ENCODE measurements at regions not wholly inside any gene's neighbourhood (a gene's known extent, or its start where the extent isn't known, plus 50 kb on each side); places are given as distances from the start of the nearest gene placed in this dataset.

DNA sequence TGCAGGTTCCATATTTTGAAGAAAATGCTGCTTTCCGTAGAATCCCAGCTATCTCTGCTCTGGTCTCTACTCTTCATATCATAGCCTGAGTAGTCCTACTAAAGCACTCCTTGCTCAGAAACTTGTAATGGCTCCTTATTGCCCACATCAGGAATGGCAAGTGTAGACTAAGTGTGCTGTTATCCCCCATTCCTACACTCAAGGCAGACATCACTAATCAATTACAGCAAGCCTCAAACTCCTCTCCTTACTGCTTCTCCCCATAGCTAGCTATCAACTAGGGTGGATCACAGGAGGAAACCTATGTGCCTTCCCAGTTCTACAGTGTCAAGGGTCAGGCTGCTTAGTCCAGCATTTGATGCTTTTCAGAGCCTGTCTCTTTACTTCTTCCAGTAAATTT is 163.4 kb downstream of the HAPSTR1 start:
- TF ChIP-seq POLR2A (IDR thresholded peaks at IDR 0.05; ENCODE audit: low read depth, low read length) (no peak), TAF1 (IDR thresholded peaks at IDR 0.05; ENCODE audit: low read depth, low read length) (no peak), PAX5 (IDR thresholded peaks at IDR 0.05; ENCODE audit: insufficient read depth, low read length, severe bottlenecking) (no peak), POLR2AphosphoS5 (IDR thresholded peaks at IDR 0.05; ENCODE audit: low read depth, low read length) (no peak), SPI1 (IDR thresholded peaks at IDR 0.05; ENCODE audit: low read depth, low read length) (no peak), POU2F2 (IDR thresholded peaks at IDR 0.05; ENCODE audit: low read depth, low read length) (no peak)

Data from GM12891 (cell line).